Type B pancreatic cell (in vitro differentiated cells): ENCODE measurements at regions not wholly inside any gene's neighbourhood (a gene's known extent, or its start where the extent isn't known, plus 50 kb on each side); places are given as distances from the start of the nearest gene placed in this dataset.

Source experiments
- DNase-seq: peaks from one replicate; pipeline ENCODE4 v3.0.0; 2021; ENCODE audit warnings: mixed read lengths; ENCODE audit not compliant: unreplicated experiment; ENCODE audit errors: extremely low spot score
- H3K27ac Mint-ChIP-seq: 2 replicates; pipeline ENCODE4 v1.8.0; 2021; ENCODE audit warnings: mild to moderate bottlenecking, mixed read lengths
- H3K27me3 Mint-ChIP-seq: 2 replicates; pipeline ENCODE4 v1.8.0; 2021; ENCODE audit warnings: mixed read lengths
- H3K36me3 Mint-ChIP-seq: 2 replicates; pipeline ENCODE4 v1.8.0; 2021; ENCODE audit warnings: mixed read lengths
- H3K4me1 Mint-ChIP-seq: one replicate; pipeline ENCODE4 v1.8.0; 2021; ENCODE audit warnings: mixed read lengths; ENCODE audit not compliant: unreplicated experiment
- H3K4me3 Mint-ChIP-seq: 2 replicates; pipeline ENCODE4 v1.8.0; 2021; ENCODE audit warnings: mild to moderate bottlenecking, mixed read lengths
- H3K9me3 Mint-ChIP-seq: 2 replicates; pipeline ENCODE4 v1.8.0; 2021; ENCODE audit warnings: mixed read lengths
- TF ChIP-seq, protein P1 (sequence below): fragments of 200-600 bp; sonication (generic); conservative IDR thresholded peaks from 2 replicates; pipeline ENCODE4 v1.5.0; 2021; ENCODE audit warnings: antibody characterized with exemption, mild to moderate bottlenecking

DNA sequence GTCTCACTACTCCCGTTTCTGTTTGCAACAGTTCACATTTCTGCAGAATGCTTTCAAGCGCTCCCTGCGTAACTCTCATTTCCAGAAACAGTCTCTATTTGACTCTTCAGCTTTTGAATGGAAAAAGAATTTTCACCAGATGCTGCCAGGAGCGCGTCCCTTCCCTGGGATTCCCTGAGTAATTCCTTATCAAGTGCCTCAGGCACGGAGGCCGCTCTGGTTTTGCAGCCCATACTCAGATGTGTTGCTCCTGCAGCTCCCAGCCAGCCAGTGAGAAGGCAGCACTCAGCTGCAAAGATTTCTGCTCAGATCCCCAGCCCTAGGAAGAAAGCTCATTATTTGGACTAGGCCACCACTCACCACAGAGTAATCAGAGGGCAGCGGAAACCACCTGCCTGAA lies 161.1 kb upstream of the CHST15 start:
- TF ChIP-seq, protein P1, sequence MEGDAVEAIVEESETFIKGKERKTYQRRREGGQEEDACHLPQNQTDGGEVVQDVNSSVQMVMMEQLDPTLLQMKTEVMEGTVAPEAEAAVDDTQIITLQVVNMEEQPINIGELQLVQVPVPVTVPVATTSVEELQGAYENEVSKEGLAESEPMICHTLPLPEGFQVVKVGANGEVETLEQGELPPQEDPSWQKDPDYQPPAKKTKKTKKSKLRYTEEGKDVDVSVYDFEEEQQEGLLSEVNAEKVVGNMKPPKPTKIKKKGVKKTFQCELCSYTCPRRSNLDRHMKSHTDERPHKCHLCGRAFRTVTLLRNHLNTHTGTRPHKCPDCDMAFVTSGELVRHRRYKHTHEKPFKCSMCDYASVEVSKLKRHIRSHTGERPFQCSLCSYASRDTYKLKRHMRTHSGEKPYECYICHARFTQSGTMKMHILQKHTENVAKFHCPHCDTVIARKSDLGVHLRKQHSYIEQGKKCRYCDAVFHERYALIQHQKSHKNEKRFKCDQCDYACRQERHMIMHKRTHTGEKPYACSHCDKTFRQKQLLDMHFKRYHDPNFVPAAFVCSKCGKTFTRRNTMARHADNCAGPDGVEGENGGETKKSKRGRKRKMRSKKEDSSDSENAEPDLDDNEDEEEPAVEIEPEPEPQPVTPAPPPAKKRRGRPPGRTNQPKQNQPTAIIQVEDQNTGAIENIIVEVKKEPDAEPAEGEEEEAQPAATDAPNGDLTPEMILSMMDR = no peak
- DNase-seq = no peak
- Mint-ChIP-seq H3K27ac (no peak overlapping the region), H3K9me3 (peaks cover 7% of the 10 kb centered on the region), H3K4me3 (no peak overlapping the region), H3K27me3 (no peaks in the 10 kb centered on the region), H3K4me1 (peaks cover 28% of the 10 kb centered on the region), H3K36me3 (no peaks in the 10 kb centered on the region)

DNA sequence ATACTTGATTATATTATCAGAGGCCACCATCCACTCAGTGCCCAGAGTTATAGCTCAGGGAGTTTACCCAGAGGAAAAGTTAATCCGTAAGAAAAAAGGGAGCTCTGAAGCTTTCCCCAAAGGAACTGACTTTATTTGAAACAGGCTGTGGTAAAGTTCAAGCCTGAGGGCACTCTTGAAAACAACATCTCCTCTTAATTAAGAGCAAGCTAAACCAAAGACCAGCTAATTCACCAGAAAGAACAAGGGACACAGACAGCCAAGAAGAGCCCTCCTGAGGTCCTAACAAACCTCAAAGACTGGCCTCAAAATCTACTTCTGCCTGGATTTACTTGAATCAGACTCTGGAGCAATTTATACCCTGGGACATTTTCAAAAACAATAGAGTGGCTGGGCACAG lies 159.6 kb upstream of the CHST15 start:
- no peaks in the 10 kb centered on the region for H3K36me3 Mint-ChIP-seq
- no peak overlapping the region for H3K4me3 Mint-ChIP-seq
- no peak overlapping the region for H3K27ac Mint-ChIP-seq
- no peak for DNase-seq
- H3K27me3 Mint-ChIP-seq = no peaks in the 10 kb centered on the region
- peaks cover 28% of the 10 kb centered on the region for H3K4me1 Mint-ChIP-seq
- TF ChIP-seq, protein P1 = no peak
- H3K9me3 Mint-ChIP-seq = peaks cover 7% of the 10 kb centered on the region

DNA sequence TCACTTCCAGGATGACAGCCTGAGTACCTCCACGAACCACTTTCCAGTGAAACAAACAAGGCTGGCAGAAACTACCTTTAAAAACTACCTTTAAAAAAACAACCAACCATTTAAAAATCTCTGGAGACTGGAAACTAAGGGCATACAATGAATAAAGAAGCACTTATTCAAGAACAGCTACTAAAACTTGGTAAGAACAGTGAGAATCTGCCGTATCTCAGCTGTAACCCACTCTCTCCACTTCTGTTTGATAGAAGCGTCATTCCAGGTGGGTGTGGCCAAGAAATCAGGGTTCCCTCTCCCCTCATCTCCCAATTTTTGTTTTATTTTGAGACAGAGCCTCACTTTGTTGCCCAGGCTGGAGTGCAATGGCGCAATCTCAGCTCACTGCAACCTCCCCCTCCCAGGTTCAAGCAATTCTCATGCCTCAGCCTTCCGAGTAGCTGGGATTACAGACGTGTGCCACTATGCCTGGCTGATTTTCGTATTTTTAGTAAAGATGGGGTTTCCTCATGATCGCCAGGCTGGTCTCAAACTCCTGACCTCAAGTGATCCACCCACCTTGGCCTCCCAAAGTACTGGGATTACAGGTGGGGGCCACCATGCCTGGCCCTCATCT lies 158.8 kb upstream of the CHST15 start:
- Mint-ChIP-seq H3K9me3 (peaks cover 7% of the 10 kb centered on the region), H3K36me3 (no peaks in the 10 kb centered on the region)
- TF ChIP-seq, protein P1 = no peak

DNA sequence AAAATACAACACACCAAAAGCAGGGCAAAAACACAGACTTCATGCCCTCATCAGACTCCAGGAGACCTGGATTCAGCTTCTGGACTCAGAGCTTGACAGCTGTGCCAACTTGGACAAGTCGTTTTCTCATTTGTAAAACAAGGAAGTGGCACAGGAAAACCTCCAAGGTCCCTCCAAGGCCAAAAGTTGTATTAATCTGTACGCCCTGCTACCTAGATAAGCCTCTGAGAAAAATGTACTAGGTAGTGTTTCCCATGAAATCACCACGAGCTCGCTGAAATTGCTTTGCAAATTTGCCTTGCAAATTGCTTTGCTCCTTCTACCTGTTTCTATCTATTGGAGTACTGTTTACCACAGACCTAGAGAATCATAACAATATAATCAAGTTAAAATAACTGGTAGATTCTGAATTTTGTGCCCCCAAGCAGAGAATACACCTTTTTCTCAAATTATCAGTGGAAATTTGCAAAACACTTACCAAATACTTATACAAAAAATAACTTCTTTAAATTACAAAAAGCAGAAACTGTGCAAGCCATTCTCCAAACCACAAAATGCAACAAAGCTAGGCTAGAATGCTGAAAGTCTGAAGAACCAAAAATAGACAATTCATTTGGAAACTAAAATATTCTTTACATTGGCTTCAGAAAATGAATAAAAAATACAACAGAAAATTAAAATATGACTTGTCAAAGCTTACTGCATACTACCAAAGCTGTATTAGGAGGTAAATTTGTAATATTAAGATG lies 158.1 kb upstream of the CHST15 start:
- peaks cover 7% of the 10 kb centered on the region for H3K9me3 Mint-ChIP-seq
- no peak for DNase-seq
- H3K4me1 Mint-ChIP-seq = peaks cover 19% of the 10 kb centered on the region
- no peak overlapping the region for H3K27ac Mint-ChIP-seq
- H3K27me3 Mint-ChIP-seq = no peaks in the 10 kb centered on the region
- no peak overlapping the region for H3K4me3 Mint-ChIP-seq
- no peaks in the 10 kb centered on the region for H3K36me3 Mint-ChIP-seq
- TF ChIP-seq, protein P1 = no peak

More for the DNA sequence above, 158.8 kb upstream of the CHST15 start:
- Mint-ChIP-seq H3K4me1 (peaks cover 21% of the 10 kb centered on the region), H3K27ac (no peak overlapping the region), H3K4me3 (no peak overlapping the region), H3K27me3 (no peaks in the 10 kb centered on the region)
- DNase-seq = no peak

DNA sequence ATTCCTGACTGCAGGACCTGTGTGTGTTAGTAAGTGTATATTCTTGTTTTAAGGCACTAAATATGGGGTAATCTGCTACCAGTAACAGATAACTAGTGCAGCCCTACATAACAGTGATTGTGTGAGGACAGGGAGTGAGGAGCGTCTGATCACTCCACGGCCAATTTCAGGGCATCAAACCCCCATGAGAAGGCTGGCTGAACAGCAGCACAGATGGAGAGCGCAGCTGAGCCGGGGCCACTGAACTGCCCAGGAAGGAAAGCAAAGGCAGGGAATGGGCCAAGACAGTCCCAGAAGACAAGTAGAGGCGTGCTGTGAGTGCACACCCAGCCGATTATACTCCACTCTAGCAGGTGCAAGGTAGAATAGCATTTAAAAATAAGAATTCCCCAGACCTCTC lies 157.1 kb upstream of the CHST15 start:
- Mint-ChIP-seq H3K27ac (no peak overlapping the region), H3K9me3 (peaks cover 6% of the 10 kb centered on the region), H3K4me3 (no peak overlapping the region), H3K4me1 (peaks cover 12% of the 10 kb centered on the region), H3K27me3 (no peaks in the 10 kb centered on the region), H3K36me3 (no peaks in the 10 kb centered on the region)
- TF ChIP-seq, protein P1 = no peak
- DNase-seq = no peak
